ENCODE measurements at regions not wholly inside any gene's neighbourhood (a gene's known extent, or its start where the extent isn't known, plus 50 kb on each side); places are given as distances from the start of the nearest gene placed in this dataset.

DNA sequence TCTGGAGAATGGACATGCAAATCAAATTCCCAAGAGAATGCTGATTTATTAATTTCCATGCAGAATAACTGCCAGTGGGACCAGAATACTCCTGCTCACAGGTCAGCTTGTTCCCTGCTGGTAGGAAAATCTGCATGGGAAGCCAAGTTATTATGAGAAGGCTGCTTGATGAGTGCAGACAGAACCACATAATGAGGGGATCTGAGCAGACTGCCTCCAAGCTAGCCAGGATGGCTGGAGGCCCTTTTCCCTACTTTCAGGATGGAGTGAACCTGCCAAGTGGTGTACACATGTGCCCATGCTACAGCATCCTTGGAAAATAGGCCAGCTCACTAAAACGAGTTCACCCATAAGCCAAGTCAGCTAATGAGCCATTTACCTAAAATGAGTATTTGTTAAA, 55.2 kb upstream of the ZBED5 start:
- Histone ChIP-seq H3K4me3 (ENCODE audit: low read length) (no peak overlapping the region), H3K27ac (ENCODE audit: low read length) (no peak overlapping the region)

DNA sequence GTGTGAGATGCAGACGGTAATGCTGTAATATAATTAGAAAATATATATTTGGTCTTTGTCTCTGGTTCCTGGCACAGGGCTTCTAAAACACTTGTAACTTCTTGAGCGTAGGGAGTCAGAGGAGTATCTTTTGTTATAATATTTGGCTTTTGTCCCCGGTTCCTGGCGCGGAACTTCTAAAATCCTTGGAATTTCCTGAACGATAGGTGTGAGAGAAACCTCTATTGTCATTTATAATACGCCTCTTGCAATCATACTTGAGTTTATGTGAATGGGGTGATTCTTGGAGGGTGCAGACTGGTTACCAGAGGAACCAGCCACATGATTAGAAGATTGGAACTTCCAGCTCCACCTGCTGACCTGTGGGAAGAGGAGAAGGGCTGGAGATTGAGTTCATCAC, 54.1 kb upstream of the ZBED5 start:
- H3K9ac ChIP-seq (ENCODE audit: low read length), result no peak overlapping the region
- H3K4me3 ChIP-seq (ENCODE audit: low read length), result no peak overlapping the region
- no peaks in the 10 kb centered on the region for H3K9me3 ChIP-seq (ENCODE audit: control insufficient read depth, low read depth, low read length)

More for the DNA sequence above, 55.2 kb upstream of the ZBED5 start:
- Histone ChIP-seq H3K27me3 (ENCODE audit: control insufficient read depth, insufficient read depth, low read length) (no peaks in the 10 kb centered on the region), H3K9ac (ENCODE audit: low read length) (no peak overlapping the region), H3K36me3 (ENCODE audit: control insufficient read depth, low read depth, low read length) (no peaks in the 10 kb centered on the region), H3K4me1 (ENCODE audit: control insufficient read depth, low read depth, low read length) (peaks cover 6% of the 10 kb centered on the region), H3K9me3 (ENCODE audit: control insufficient read depth, low read depth, low read length) (no peaks in the 10 kb centered on the region)

DNA sequence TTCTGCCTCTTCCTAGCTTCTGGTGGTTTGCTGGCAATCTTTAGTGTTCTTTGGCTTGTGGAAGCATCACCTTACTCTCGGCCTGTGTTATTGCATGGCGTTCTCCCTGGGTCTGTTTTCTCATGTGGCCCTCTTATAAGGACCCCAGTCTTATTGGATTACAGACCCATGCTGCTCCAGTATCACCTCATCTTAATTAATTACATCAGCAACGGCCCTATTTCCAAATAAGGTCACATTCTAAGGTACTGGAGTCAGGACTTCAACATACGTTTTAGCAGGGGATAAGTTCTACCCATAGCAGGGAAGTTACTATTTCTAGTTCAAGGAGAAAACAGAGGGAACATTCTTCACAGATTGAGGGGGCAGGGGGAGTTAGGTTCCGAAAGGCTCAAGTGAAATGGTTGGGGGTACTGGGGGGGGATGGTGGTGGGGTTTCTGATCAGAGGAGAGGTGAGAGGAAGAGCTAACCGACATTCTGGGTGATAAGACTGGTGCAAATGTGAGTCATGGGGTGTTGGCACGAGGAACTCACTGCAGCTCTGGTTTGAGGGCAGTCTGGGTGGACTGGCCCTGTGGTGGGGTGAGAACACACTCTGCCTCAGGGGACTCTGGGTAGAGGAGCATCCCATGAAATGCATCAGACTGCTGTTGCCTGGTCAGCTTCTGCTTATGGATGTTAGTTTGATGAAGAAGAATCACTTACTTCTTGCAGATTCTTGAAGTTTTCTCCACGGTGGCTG, 51.5 kb upstream of the ZBED5 start:
- no peaks in the 10 kb centered on the region for H3K36me3 ChIP-seq (ENCODE audit: control insufficient read depth, low read depth, low read length)
- H3K4me3 ChIP-seq (ENCODE audit: low read length), result no peak overlapping the region
- peaks cover 9% of the 10 kb centered on the region for H3K4me1 ChIP-seq (ENCODE audit: control insufficient read depth, low read depth, low read length)
- H3K27ac ChIP-seq (ENCODE audit: low read length), result no peak overlapping the region
- no peaks in the 10 kb centered on the region for H3K27me3 ChIP-seq (ENCODE audit: control insufficient read depth, insufficient read depth, low read length)
- H3K9me3 ChIP-seq (ENCODE audit: control insufficient read depth, low read depth, low read length), result no peaks in the 10 kb centered on the region
- H3K9ac ChIP-seq (ENCODE audit: low read length), result no peak overlapping the region

More for the DNA sequence above, 54.1 kb upstream of the ZBED5 start:
- H3K27me3 ChIP-seq (ENCODE audit: control insufficient read depth, insufficient read depth, low read length), result no peaks in the 10 kb centered on the region
- no peaks in the 10 kb centered on the region for H3K36me3 ChIP-seq (ENCODE audit: control insufficient read depth, low read depth, low read length)
- H3K4me1 ChIP-seq (ENCODE audit: control insufficient read depth, low read depth, low read length), result peaks cover 9% of the 10 kb centered on the region
- no peak overlapping the region for H3K27ac ChIP-seq (ENCODE audit: low read length)

DNA sequence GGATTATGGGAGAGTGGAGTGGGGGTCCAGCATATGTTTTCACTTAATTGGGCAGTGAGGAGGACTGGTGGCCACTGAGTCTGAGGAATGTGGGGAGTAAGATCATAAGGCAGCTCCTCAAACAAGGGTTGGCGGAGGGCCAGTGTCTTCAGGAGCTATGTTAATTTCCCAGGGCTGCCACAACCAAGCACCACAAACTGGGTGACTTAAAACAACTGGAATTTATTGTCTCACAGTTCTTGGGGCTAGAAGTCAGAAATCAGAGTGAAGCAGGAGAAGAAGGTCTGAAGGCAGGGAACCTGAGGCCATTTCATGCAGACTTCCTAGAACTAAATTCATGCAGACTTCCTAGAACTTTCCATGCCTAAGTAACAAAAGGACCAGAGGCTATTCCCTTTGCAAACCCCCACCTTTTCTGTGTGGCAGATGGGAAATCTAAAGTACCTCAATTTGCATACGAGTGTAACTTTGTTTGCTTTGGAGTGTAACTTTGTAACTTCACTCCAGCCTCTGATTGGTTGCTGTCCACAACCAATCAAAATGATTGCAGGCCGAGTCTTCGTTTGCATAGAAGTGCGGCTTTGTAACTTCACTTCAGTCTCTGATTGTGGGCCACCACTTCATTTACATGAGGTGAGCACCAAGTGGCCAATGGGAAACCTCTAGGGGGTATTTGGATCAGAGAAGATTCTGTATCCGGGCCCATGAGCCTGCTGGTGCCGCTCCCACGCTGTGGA, 50.5 kb upstream of the ZBED5 start:
- Histone ChIP-seq H3K4me3 (ENCODE audit: low read length) (no peak overlapping the region), H3K4me1 (ENCODE audit: control insufficient read depth, low read depth, low read length) (peaks cover 9% of the 10 kb centered on the region), H3K36me3 (ENCODE audit: control insufficient read depth, low read depth, low read length) (no peaks in the 10 kb centered on the region), H3K27ac (ENCODE audit: low read length) (no peak overlapping the region), H3K9ac (ENCODE audit: low read length) (no peak overlapping the region), H3K9me3 (ENCODE audit: control insufficient read depth, low read depth, low read length) (no peaks in the 10 kb centered on the region), H3K27me3 (ENCODE audit: control insufficient read depth, insufficient read depth, low read length) (no peaks in the 10 kb centered on the region)
